NCI-H82 treated with DMSO at 0.1 percent for 48 hours (cell line): ENCODE measurements at regions not wholly inside any gene's neighbourhood (a gene's known extent, or its start where the extent isn't known, plus 50 kb on each side); places are given as distances from the start of the nearest gene placed in this dataset.

ENCODE experiments used
- DNase-seq: peaks from one replicate; lab custom pipeline; 2025; ENCODE audit not compliant: unreplicated experiment; lab: John Stamatoyannopoulos, UW

GRCh38 chr17:71969500-71969899 is 151.3 kb upstream of the SOX9 start:
- DNase-seq: no peak

GRCh38 chr17:71970312-71970711 is 150.5 kb upstream of the SOX9 start:
- DNase-seq: no peak

GRCh38 chr17:71974051-71974450 is 146.8 kb upstream of the SOX9 start:
- DNase-seq: no peak

- no peak for DNase-seq
These were observed 145.5 kb upstream of the SOX9 start for GRCh38 chr17:71975331-71975801.

GRCh38 chr17:71976011-71976649 is 144.7 kb upstream of the SOX9 start:
- DNase-seq: no peak

- no peak for DNase-seq
These were observed 142.4 kb upstream of the SOX9 start for GRCh38 chr17:71978435-71978834.

- no peak for DNase-seq
These were observed 140.6 kb upstream of the SOX9 start for GRCh38 chr17:71980171-71980570.

GRCh38 chr17:71983828-71984227 is 137.0 kb upstream of the SOX9 start:
- no peak for DNase-seq

- DNase-seq: no peak
These were observed 135.4 kb upstream of the SOX9 start for GRCh38 chr17:71985111-71986039.

- DNase-seq: no peak
These were observed 133.9 kb upstream of the SOX9 start for GRCh38 chr17:71986886-71987285.

GRCh38 chr17:71987634-71988033 is 133.2 kb upstream of the SOX9 start:
- DNase-seq: no peak

- no peak for DNase-seq
These were observed 131.7 kb upstream of the SOX9 start for GRCh38 chr17:71989117-71989516.

- no peak for DNase-seq
These were observed 127.5 kb upstream of the SOX9 start for GRCh38 chr17:71993363-71993762.

- no peak for DNase-seq
These were observed 125.2 kb upstream of the SOX9 start for GRCh38 chr17:71995590-71995989.

GRCh38 chr17:72004011-72004427 is 116.8 kb upstream of the SOX9 start:
- DNase-seq: no peak

- no peak for DNase-seq
These were observed 116.0 kb upstream of the SOX9 start for GRCh38 chr17:72004611-72005331.

- no peak for DNase-seq
These were observed 115.3 kb upstream of the SOX9 start for GRCh38 chr17:72005332-72006163.

- DNase-seq: no peak
These were observed 112.5 kb upstream of the SOX9 start for GRCh38 chr17:72008236-72008876.

GRCh38 chr17:72011561-72011960 is 109.3 kb upstream of the SOX9 start:
- DNase-seq: no peak

- DNase-seq: no peak
These were observed 99.3 kb upstream of the SOX9 start for GRCh38 chr17:72021417-72022041.
